SK-N-MC (cell line): ENCODE measurements at regions not wholly inside any gene's neighbourhood (a gene's known extent, or its start where the extent isn't known, plus 50 kb on each side); places are given as distances from the start of the nearest gene placed in this dataset.

Experiments used
- EZH2 ChIP-seq: fragments of 200-600 bp; sonication (generic); IDR thresholded peaks from one replicate; pipeline ENCODE4 v1.6.1; 2017; ENCODE audit warnings: antibody characterized with exemption
- FOXP2 ChIP-seq: optimal IDR thresholded peaks from 2 replicates; pipeline ENCODE3; 2011; ENCODE audit warnings: mild to moderate bottlenecking, moderate library complexity; ENCODE audit not compliant: insufficient read depth; ENCODE audit errors: extremely low read length, control extremely low read depth
- POLR2AphosphoS5 ChIP-seq: IDR thresholded peaks from 2 replicates; pipeline ENCODE4 v1.6.1; 2012; ENCODE audit warnings: mild to moderate bottlenecking, low read depth, low read length, borderline replicate concordance

- TF ChIP-seq POLR2AphosphoS5 (no peak), EZH2 (no peak), FOXP2 (no peak)
Measured at GRCh38 chr6:44649365-44650025, 262.0 kb downstream of the CDC5L start.
